ENCODE measurements at regions not wholly inside any gene's neighbourhood (a gene's known extent, or its start where the extent isn't known, plus 50 kb on each side); places are given as distances from the start of the nearest gene placed in this dataset.

- TF ChIP-seq, protein P1, sequence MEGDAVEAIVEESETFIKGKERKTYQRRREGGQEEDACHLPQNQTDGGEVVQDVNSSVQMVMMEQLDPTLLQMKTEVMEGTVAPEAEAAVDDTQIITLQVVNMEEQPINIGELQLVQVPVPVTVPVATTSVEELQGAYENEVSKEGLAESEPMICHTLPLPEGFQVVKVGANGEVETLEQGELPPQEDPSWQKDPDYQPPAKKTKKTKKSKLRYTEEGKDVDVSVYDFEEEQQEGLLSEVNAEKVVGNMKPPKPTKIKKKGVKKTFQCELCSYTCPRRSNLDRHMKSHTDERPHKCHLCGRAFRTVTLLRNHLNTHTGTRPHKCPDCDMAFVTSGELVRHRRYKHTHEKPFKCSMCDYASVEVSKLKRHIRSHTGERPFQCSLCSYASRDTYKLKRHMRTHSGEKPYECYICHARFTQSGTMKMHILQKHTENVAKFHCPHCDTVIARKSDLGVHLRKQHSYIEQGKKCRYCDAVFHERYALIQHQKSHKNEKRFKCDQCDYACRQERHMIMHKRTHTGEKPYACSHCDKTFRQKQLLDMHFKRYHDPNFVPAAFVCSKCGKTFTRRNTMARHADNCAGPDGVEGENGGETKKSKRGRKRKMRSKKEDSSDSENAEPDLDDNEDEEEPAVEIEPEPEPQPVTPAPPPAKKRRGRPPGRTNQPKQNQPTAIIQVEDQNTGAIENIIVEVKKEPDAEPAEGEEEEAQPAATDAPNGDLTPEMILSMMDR (IDR thresholded peaks at IDR 0.05; ENCODE audit: insufficient read depth, low read depth, low read length, missing control alignments) = no peak
- DNase-seq (ENCODE audit: low read depth) = no peak
- no peak overlapping the region for H3K4me3 ChIP-seq (ENCODE audit: low read length)
Observed at GRCh38 chr22:47608421-47608820, 846.0 kb downstream of the TBC1D22A start.

- TF ChIP-seq, protein P1 (IDR thresholded peaks at IDR 0.05; ENCODE audit: insufficient read depth, low read depth, low read length, missing control alignments) = no peak
- no peak for DNase-seq (ENCODE audit: low read depth)
- no peak overlapping the region for H3K4me3 ChIP-seq (ENCODE audit: low read length)
Observed at GRCh38 chr22:47607486-47607885, 845.0 kb downstream of the TBC1D22A start.

DNA sequence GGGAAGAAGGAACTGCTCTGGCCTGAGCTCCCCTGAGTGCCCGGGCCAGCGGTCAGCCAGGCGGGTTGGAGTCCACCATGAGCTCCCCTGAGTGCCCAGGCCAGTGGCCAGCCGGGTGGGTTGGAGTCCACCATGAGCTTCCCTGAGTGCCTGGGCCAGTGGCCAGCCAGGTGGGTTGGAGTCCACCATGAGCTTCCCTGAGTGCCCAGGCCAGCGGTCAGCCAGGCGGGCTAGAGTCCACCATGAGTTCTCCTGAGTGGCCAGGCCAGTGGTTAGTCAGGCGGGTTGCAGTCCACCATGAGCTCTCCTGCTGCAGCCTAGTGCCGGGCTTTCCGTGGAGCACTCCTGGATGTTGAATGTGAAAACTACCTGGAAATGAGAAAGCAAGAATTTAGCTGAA lies 844.0 kb downstream of the TBC1D22A start:
- TF ChIP-seq, protein P1 (IDR thresholded peaks at IDR 0.05; ENCODE audit: insufficient read depth, low read depth, low read length, missing control alignments) = no peak
- DNase-seq (ENCODE audit: low read depth) = no peak

GRCh38 chr22:47605886-47606285 lies 843.4 kb downstream of the TBC1D22A start:
- no peak for DNase-seq (ENCODE audit: low read depth)
- TF ChIP-seq, protein P1 (IDR thresholded peaks at IDR 0.05; ENCODE audit: insufficient read depth, low read depth, low read length, missing control alignments) = no peak
- no peak overlapping the region for H3K4me3 ChIP-seq (ENCODE audit: low read length)

More for the DNA sequence above, 844.0 kb downstream of the TBC1D22A start:
- no peak overlapping the region for H3K4me3 ChIP-seq (ENCODE audit: low read length)

DNA sequence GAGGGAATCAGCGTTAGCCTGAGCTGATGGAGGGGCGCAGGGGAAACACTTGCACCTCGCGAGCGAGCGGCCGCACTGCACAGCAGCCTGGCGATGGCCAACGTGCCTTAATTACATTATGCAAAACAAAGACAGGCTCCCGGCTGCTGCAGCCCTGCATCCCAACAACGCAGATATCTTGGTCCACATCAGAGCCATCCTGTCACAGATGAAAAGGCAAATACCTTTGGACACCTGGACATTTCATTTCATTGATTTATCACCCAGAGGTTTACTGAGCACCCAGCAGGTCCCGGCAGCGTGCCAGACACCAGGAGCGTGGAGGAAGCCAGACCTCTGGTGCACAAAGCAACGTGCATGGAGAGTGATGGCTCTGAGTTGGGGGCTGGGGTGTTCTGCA lies 843.0 kb downstream of the TBC1D22A start:
- no peak overlapping the region for H3K4me3 ChIP-seq (ENCODE audit: low read length)
- DNase-seq (ENCODE audit: low read depth) = no peak
- TF ChIP-seq, protein P1 (IDR thresholded peaks at IDR 0.05; ENCODE audit: insufficient read depth, low read depth, low read length, missing control alignments) = no peak

GRCh38 chr22:47604563-47604962 lies 842.1 kb downstream of the TBC1D22A start:
- DNase-seq (ENCODE audit: low read depth) = no peak
- TF ChIP-seq, protein P1 (IDR thresholded peaks at IDR 0.05; ENCODE audit: insufficient read depth, low read depth, low read length, missing control alignments) = no peak
- H3K4me3 ChIP-seq (ENCODE audit: low read length) = no peak overlapping the region

DNA sequence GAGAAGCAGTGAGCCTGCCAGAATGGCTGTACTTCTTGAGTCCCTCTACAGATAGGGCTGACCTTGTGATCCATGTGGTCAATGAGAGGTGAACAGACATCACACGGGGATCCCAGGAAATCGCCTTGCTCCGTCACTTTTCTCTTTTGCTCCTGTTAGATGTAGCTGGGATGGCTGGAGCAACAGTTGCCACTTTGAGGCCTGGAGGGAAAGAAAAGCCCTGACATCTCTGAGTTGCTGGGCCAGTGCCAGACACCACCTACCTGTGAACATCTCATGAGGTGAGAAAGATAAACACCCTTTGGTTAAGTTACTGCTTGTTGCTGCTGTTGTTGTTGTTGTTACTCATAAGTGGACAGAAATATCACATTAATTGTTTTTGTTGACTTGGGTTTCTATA lies 840.3 kb downstream of the TBC1D22A start:
- H3K4me3 ChIP-seq (ENCODE audit: low read length) = no peak overlapping the region
- DNase-seq (ENCODE audit: low read depth) = no peak
- TF ChIP-seq, protein P1 (IDR thresholded peaks at IDR 0.05; ENCODE audit: insufficient read depth, low read depth, low read length, missing control alignments) = no peak

Measured in epithelial cell of esophagus (primary cell).